ENCODE measurements at regions not wholly inside any gene's neighbourhood (a gene's known extent, or its start where the extent isn't known, plus 50 kb on each side); places are given as distances from the start of the nearest gene placed in this dataset.

DNA sequence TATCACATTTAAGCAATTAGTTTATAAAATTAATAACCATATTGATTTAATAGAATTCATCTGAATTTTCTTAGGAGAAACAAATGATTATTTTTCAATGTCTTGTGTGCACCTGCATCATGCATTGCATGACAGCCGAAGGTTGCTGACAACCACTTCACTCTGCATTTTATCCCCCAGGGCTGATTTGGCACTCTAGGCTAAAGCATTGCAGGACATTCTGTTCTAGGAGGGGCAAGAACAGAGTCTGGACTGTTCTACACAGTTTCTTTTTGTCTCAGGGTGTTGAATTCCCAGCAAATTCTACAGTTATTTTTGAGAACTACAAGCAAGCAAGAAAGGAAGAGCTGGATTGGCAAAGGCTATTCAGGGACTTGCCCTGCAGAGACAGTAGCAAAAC is 570.4 kb upstream of the EYS start (continued):
- no peak for TF ChIP-seq NRF1 (IDR thresholded peaks at IDR 0.05; ENCODE audit: low read depth, low read length)

DNA sequence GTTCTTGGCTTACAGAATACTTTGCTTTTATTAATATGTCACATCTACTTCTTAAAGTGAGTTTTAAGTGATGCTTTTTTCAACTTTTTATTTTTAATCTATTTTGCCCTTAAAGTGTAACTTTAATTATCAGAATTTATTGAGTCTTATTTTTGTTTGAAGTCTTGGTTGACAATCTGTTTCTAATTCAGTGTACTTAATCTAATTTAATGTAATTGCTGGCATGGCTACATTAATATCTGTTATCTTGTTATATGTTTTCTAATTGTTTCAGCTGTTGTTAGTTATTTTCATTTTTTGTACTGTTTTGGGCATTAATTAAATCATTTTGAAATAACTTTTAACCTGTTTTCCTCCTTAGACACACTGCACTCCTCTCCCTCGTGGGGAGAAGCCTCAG is 558.7 kb upstream of the EYS start:
- Histone ChIP-seq H3K79me1 (ENCODE audit: low read depth, low read length) (no peaks in the 10 kb centered on the region), H3K23me2 (ENCODE audit: low read depth, low read length) (no peaks in the 10 kb centered on the region), H3K4me3 (ENCODE audit: extremely low read depth in 1 of 4, insufficient read depth in 2 of 4, low read depth in 3 of 4, low read length in 4 of 4) (no peak overlapping the region), H3K27me3 (replicated peaks in 1 of 4; ENCODE audit: control insufficient read depth in 3 of 4, extremely low read depth in 1 of 4, insufficient read depth in 3 of 4, low read length in 3 of 4) (no peaks in the 10 kb centered on the region), H3K27ac (ENCODE audit: low read depth, low read length) (no peak overlapping the region), H2AK5ac (ENCODE audit: low read depth, low read length) (no peak overlapping the region), H4K5ac (ENCODE audit: insufficient read length, low read depth, low read length) (no peak overlapping the region), H3K79me2 (ENCODE audit: control insufficient read depth in 1 of 2, insufficient read depth in 2 of 2, low read length in 2 of 2) (no peaks in the 10 kb centered on the region), H3K23ac (ENCODE audit: insufficient read length) (no peak overlapping the region), H4K20me1 (replicated peaks in 1 of 2; ENCODE audit: control insufficient read depth in 1 of 2, insufficient read depth in 2 of 2, low read length in 2 of 2) (no peaks in the 10 kb centered on the region), H2BK20ac (ENCODE audit: low read length) (no peak overlapping the region), H3K36me3 (ENCODE audit: control insufficient read depth in 2 of 4, insufficient read depth in 4 of 4, low read length in 3 of 4) (no peaks in the 10 kb centered on the region), H3K4ac (replicated peaks; ENCODE audit: insufficient read length, low read depth, low read length) (no peak overlapping the region), H2BK12ac (ENCODE audit: low read depth, low read length) (no peak overlapping the region), H2BK15ac (ENCODE audit: low read length) (no peak overlapping the region), H3K9ac (replicated peaks in 1 of 4; ENCODE audit: extremely low read depth in 1 of 4, low read depth in 3 of 4, low read length in 3 of 4) (no peak overlapping the region), H3K4me2 (ENCODE audit: insufficient read depth in 1 of 2, low read depth in 2 of 2, low read length in 2 of 2) (no peak overlapping the region), H4K91ac (replicated peaks; ENCODE audit: insufficient read length, low read length) (no peak overlapping the region), H2BK120ac (replicated peaks; ENCODE audit: low read depth, low read length) (no peak overlapping the region), H3K18ac (ENCODE audit: extremely low read depth, low read length) (no peak overlapping the region), H2BK5ac (ENCODE audit: low read depth, low read length) (no peak overlapping the region), H3K4me1 (replicated peaks in 1 of 4; ENCODE audit: control insufficient read depth in 3 of 4, insufficient read depth in 4 of 4, low read length in 3 of 4) (no peaks in the 10 kb centered on the region), H3K14ac (ENCODE audit: insufficient read length) (no peak overlapping the region), H3K56ac (replicated peaks; ENCODE audit: insufficient read length, low read depth, low read length) (no peak overlapping the region), H3K9me3 (ENCODE audit: insufficient read depth in 2 of 2, low read depth in 1 of 2, low read length in 1 of 2) (no peaks in the 10 kb centered on the region), H2AFZ (ENCODE audit: low read length) (no peak overlapping the region), H4K8ac (ENCODE audit: extremely low read depth, insufficient read depth, low read length) (no peak overlapping the region)
- ChIA-PET CTCF (ENCODE audit: partially characterized antibody) (no interaction called here), POLR2A (ENCODE audit: partially characterized antibody) (no interaction called here)
- no peak for FAIRE-seq
- no peak for DNase-seq (ENCODE audit: low read depth in 1 of 2, low spot score in 2 of 2)
- WGBS, 2 experiments (ENCODE audit: extremely low coverage in 1 of 2, insufficient coverage in 1 of 2, insufficient read length in 1 of 2, insufficient replicate concordance in 2 of 2, low coverage in 1 of 2, low lambda C conversion rate in 2 of 2, missing lambda C conversion rate in 1 of 2), result 94% methylated on average over 1 of the region's 1 CpG; no CpG with 5 or more reads in 1 of the 2 experiments
- no peak for TF ChIP-seq SAP30 (IDR thresholded peaks at IDR 0.05; ENCODE audit: insufficient read depth, insufficient replicate concordance, low read length)
- TF ChIP-seq, protein P1, sequence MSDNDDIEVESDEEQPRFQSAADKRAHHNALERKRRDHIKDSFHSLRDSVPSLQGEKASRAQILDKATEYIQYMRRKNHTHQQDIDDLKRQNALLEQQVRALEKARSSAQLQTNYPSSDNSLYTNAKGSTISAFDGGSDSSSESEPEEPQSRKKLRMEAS (IDR thresholded peaks at IDR 0.05), result no peak
- TF ChIP-seq SUZ12 (IDR thresholded peaks at IDR 0.05; ENCODE audit: low read length), result no peak
- no peak for TF ChIP-seq NANOG (IDR thresholded peaks at IDR 0.05; ENCODE audit: insufficient read depth, low read depth, low read length, poor library complexity, severe bottlenecking)
- TF ChIP-seq JUND (IDR thresholded peaks at IDR 0.05; ENCODE audit: low read length), result no peak
- no peak for TF ChIP-seq PHF8 (conservative IDR thresholded peaks at IDR 0.05; ENCODE audit: low read depth, low read length)
- no peak for TF ChIP-seq SIN3A (conservative IDR thresholded peaks at IDR 0.05 in 1 of 2, IDR thresholded peaks at IDR 0.05 in 1 of 2; ENCODE audit: low read depth in 1 of 2, low read length in 2 of 2)
- no peak for TF ChIP-seq EGR1 (IDR thresholded peaks at IDR 0.05; ENCODE audit: borderline replicate concordance, low read depth, low read length)
- TF ChIP-seq, protein P2, sequence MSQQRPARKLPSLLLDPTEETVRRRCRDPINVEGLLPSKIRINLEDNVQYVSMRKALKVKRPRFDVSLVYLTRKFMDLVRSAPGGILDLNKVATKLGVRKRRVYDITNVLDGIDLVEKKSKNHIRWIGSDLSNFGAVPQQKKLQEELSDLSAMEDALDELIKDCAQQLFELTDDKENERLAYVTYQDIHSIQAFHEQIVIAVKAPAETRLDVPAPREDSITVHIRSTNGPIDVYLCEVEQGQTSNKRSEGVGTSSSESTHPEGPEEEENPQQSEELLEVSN (IDR thresholded peaks at IDR 0.05), result no peak
- no peak for TF ChIP-seq KDM4A (IDR thresholded peaks at IDR 0.05; ENCODE audit: low read depth, low read length, severe bottlenecking)
- no peak for TF ChIP-seq CREB1 (IDR thresholded peaks at IDR 0.05)

Measured in H1 (cell line).